Right lobe of liver (tissue), 6 donors: ENCODE measurements at regions not wholly inside any gene's neighbourhood (a gene's known extent, or its start where the extent isn't known, plus 50 kb on each side); places are given as distances from the start of the nearest gene placed in this dataset.

ENCODE experiments used
- ATAC-seq, 4 donors: fragments of 200-7000 bp; cut with Tn5 transposase; one replicate each; pipeline ENCODE4 v1.9.1; 2020; ENCODE audit warnings: mild to moderate bottlenecking in 4 of 4, moderate library complexity in 4 of 4
- DNase-seq, 3 donors: peaks; one replicate each; pipeline ENCODE4 v3.0.0-alpha.2; 2020
- H3K27ac ChIP-seq, 3 donors: fragments of 200-600 bp; one replicate each; pipeline ENCODE4 v1.8.0; 2022
- H3K27me3 ChIP-seq, 2 donors: fragments of 200-600 bp; one replicate each; pipeline ENCODE4 v1.8.0; 2022
- H3K36me3 ChIP-seq, 4 donors: fragments of 200-600 bp; sonication (generic) in 1 of 4; one replicate each; pipeline versions ENCODE4 v1.5.1 to v1.8.0; 2017 to 2022; ENCODE audit warnings: control low read depth in 1 of 4
- H3K4me1 ChIP-seq, 4 donors: fragments of 200-600 bp; sonication (generic) in 1 of 4; one replicate each; pipeline versions ENCODE4 v1.5.1 to v1.8.0; 2017 to 2022; ENCODE audit warnings: control low read depth in 1 of 4
- H3K4me3 ChIP-seq, 3 donors: fragments of 200-600 bp; one replicate each; pipeline ENCODE4 v1.8.0; 2022
- H3K9me3 ChIP-seq, 4 donors: fragments of 200-600 bp; sonication (generic) in 1 of 4; one replicate each; pipeline versions ENCODE4 v1.5.1 to v1.8.0; 2017 to 2022; ENCODE audit warnings: control low read depth in 1 of 4
- POLR2A ChIP-seq: fragments of 450-650 bp; IDR thresholded peaks from one replicate; pipeline ENCODE4 v1.6.1; 2017; ENCODE audit warnings: antibody characterized with exemption, mild to moderate bottlenecking
- WGBS: methylation state at CpG from one replicate; pipeline ENCODE4 v1.1.6; 2018; ENCODE audit warnings: low coverage, low lambda C conversion rate; ENCODE audit not compliant: insufficient coverage; ENCODE audit errors: missing lambda C conversion rate; 5-methylcytosine and 5-hydroxymethylcytosine counted together
- intact Hi-C, 2 donors: fragments of 100-400 bp; cut with DNase I; formaldehyde crosslinking; loops; one replicate each; pipeline versions ENCODE4 v1.11.2 to v1.14.1; 2022
- TF ChIP-seq, protein P1 (sequence below), 4 donors: fragments of 200-600 bp in 3 of 4; fragments of 450-650 bp in 1 of 4; IDR thresholded peaks; one replicate each; pipeline versions ENCODE4 v1.5.1 to v1.8.0; 2016 to 2022; ENCODE audit warnings: antibody characterized with exemption in 4 of 4, mild to moderate bottlenecking in 2 of 4
- donor health status: DM: no; HTN: yes; CAD: no.
- donor health status: DM: no; HTN: no; CAD: no.
- donor health status: DM: no; HTN: no; CAD: no.
- donor health status: DM: no; HTN: yes; CAD: no.
- donor health status: DM: no; HTN: yes; CAD: no.

DNA sequence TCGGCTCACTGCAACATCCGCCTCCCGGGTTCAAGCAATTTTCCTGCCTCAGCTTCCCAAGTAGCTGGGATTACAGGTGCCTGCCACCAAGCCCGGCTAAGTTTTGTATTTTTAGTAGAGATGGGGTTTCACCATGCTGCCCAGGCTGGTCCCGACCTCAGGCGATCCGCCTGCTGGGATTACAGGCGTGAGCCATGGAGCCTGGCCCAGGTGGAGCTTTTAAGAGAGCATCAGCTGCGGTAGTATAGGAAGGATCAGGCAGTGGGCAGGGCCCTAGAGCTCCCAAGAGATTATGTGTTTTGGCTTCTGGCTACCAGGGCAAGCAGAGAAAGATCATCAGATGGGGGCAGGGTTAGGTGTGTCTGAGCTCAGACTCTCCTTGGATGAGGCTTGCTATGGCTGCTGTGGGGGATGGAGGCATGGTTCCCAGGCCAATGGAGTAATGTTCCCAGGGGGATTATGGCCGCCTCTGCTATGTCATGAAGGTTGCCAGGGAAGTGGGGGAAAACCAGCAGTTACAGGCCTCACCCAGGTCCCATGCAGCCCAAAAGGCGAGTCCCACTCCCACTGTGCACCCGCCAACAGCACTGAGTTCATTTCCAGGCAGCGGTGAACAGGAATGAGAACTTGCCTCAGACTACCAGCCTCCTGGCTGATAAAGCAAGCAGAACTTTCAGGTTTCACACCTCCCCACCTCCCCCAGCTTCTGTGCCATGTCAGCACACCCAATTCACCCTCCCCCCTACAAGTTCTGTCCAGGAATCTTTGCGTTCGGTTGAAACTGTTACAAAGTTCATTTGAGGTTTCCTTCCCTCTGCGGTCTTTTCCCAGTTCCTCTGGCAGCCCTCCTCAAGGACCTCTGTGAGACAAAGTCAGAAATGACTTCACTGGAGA lies 507.6 kb downstream of the SPATA31D1 start:
- ATAC-seq (peak in 1 of 4 donors; percentile 37), DNase-seq (no peak)
- H3K4me3 ChIP-seq = no peak overlapping the region
- no peak for TF ChIP-seq POLR2A
- TF ChIP-seq, protein P1, sequence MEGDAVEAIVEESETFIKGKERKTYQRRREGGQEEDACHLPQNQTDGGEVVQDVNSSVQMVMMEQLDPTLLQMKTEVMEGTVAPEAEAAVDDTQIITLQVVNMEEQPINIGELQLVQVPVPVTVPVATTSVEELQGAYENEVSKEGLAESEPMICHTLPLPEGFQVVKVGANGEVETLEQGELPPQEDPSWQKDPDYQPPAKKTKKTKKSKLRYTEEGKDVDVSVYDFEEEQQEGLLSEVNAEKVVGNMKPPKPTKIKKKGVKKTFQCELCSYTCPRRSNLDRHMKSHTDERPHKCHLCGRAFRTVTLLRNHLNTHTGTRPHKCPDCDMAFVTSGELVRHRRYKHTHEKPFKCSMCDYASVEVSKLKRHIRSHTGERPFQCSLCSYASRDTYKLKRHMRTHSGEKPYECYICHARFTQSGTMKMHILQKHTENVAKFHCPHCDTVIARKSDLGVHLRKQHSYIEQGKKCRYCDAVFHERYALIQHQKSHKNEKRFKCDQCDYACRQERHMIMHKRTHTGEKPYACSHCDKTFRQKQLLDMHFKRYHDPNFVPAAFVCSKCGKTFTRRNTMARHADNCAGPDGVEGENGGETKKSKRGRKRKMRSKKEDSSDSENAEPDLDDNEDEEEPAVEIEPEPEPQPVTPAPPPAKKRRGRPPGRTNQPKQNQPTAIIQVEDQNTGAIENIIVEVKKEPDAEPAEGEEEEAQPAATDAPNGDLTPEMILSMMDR (IDR thresholded peaks at IDR 0.05) = no peak
- H3K36me3 ChIP-seq = no peaks in the 10 kb centered on the region
- no peaks in the 10 kb centered on the region for H3K27me3 ChIP-seq
- WGBS = 64% methylated on average over 8 of the region's 16 CpGs
- peaks cover 0 to 2% (median 0%) of the 10 kb centered on the region in 4 donors for H3K9me3 ChIP-seq
- H3K4me1 ChIP-seq = no peaks in the 10 kb centered on the region
- intact Hi-C loops = no loop called here
- H3K27ac ChIP-seq = no peak overlapping the region

DNA sequence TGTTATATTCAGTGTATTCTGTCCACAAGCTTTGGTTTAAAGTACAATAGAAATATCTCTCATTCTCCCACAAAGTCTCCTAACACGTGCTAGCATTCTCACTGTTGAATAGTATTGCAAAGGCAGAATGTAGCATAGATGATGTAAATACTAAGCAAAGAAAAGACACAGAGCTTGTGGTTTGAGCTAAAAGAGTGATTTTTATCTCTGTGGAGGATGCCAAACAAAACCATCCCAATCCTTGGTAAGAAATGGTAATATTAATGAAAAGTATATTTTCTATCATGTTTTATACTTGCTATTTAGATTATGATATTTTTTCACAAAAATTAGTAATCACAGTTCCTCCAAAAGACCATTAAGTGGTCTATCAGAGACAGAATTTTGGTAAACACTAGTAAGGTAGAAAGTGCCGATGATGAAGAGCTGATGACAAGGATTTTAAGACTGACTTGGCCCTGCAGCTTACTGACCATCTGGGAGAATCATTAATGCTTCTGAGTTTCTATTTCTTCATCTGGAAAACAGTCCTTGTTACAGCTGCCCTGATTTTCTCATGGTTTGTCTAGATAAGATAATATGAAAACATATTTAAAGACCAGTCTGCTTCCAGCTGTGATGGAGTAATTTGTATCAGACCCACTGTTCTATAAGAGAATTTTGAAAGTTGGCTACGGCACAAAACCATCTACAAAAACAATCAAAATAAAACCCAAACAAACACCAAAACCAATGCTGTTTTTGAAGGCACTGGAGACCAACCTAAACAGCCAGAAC lies 510.2 kb downstream of the SPATA31D1 start:
- no peaks in the 10 kb centered on the region for H3K4me1 ChIP-seq
- 69% methylated on average over 3 of the region's 3 CpGs for WGBS
- TF ChIP-seq POLR2A = no peak
- TF ChIP-seq, protein P1 (IDR thresholded peaks at IDR 0.05) = no peak
- DNase-seq (no peak), ATAC-seq (no peak)
- H3K9me3 ChIP-seq = peaks cover 0 to 4% (median 0%) of the 10 kb centered on the region in 4 donors
- intact Hi-C loops = no loop called here
- no peaks in the 10 kb centered on the region for H3K27me3 ChIP-seq
- H3K36me3 ChIP-seq = no peaks in the 10 kb centered on the region
- no peak overlapping the region for H3K4me3 ChIP-seq
- H3K27ac ChIP-seq = no peak overlapping the region

DNA sequence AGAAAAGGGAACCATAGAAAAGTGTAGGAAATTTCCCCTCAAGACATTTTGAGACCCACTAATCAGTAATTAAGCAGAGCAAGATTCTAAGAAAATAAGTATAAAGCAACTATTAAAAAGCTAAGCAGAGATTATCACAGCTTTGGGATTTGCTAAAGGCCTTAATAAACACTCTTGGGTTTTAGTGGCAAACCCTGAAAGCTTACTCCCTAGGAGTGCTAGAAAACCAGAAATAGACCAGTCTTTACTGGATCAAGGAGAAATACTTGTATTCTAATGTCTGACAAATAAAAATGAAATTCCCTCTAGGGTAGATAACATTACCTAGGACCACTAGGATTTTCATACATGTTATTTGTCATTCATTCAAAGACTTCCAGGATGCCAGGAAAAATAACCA lies 510.8 kb downstream of the SPATA31D1 start:
- peaks cover 0 to 4% (median 0%) of the 10 kb centered on the region in 4 donors for H3K9me3 ChIP-seq
- no peak overlapping the region for H3K27ac ChIP-seq
- intact Hi-C loops = no loop called here
- DNase-seq (no peak), ATAC-seq (no peak)
- no peaks in the 10 kb centered on the region for H3K4me1 ChIP-seq
- no peak for TF ChIP-seq POLR2A
- TF ChIP-seq, protein P1 (IDR thresholded peaks at IDR 0.05) = no peak
- H3K4me3 ChIP-seq = no peak overlapping the region
- H3K27me3 ChIP-seq = no peaks in the 10 kb centered on the region
- H3K36me3 ChIP-seq = no peaks in the 10 kb centered on the region

DNA sequence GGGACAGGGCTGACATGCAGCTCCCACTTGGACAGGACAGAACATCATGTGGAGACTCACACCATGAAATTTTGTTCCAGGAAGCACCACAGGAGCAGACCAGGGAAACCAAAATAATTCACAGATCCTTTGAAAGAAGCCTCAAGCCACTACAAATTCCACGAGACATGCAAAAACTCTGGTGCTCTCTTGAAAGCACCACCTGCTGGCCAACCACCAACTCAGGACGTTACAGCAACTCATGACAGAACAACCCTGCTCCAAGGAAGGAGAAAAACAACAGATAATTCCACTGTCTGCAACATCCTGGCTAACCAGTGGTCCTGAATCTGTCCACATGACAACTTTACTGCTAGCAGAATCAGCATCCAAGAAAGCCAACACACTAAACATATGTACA lies 516.0 kb downstream of the SPATA31D1 start:
- no peak for TF ChIP-seq POLR2A
- TF ChIP-seq, protein P1 (IDR thresholded peaks at IDR 0.05) = peak in 1 of 4 donors; percentile 11
- Histone ChIP-seq H3K4me1 (no peaks in the 10 kb centered on the region), H3K36me3 (no peaks in the 10 kb centered on the region), H3K9me3 (peaks cover 0 to 4% (median 0%) of the 10 kb centered on the region in 4 donors), H3K4me3 (no peak overlapping the region), H3K27ac (no peak overlapping the region), H3K27me3 (no peaks in the 10 kb centered on the region)
- no peak for DNase-seq
- intact Hi-C loops = no loop called here
- no peak for ATAC-seq
- 83% methylated on average over 1 of the region's 2 CpGs for WGBS
